ENCODE measurements at regions not wholly inside any gene's neighbourhood (a gene's known extent, or its start where the extent isn't known, plus 50 kb on each side); places are given as distances from the start of the nearest gene placed in this dataset.
"Not testable (repeated sequence)": the region's sequence is repeated elsewhere in the genome, so short reads cannot be mapped to it uniquely, and the experiment has no call there.

GRCh38 chr11:134955281-134955680 is 543.2 kb upstream of the B3GAT1 start:
- no peak overlapping the region for H3K4me3 ChIP-seq
- no peaks in the 10 kb centered on the region for H3K36me3 ChIP-seq
- TF ChIP-seq, protein P1, sequence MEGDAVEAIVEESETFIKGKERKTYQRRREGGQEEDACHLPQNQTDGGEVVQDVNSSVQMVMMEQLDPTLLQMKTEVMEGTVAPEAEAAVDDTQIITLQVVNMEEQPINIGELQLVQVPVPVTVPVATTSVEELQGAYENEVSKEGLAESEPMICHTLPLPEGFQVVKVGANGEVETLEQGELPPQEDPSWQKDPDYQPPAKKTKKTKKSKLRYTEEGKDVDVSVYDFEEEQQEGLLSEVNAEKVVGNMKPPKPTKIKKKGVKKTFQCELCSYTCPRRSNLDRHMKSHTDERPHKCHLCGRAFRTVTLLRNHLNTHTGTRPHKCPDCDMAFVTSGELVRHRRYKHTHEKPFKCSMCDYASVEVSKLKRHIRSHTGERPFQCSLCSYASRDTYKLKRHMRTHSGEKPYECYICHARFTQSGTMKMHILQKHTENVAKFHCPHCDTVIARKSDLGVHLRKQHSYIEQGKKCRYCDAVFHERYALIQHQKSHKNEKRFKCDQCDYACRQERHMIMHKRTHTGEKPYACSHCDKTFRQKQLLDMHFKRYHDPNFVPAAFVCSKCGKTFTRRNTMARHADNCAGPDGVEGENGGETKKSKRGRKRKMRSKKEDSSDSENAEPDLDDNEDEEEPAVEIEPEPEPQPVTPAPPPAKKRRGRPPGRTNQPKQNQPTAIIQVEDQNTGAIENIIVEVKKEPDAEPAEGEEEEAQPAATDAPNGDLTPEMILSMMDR (IDR thresholded peaks at IDR 0.05): no peak
- no peak for TF ChIP-seq POLR2A (IDR thresholded peaks at IDR 0.05)
- no peak overlapping the region for H3K27ac ChIP-seq
- intact Hi-C loops (cut with DNase I; ENCODE audit: low total_unique reads): no loop called here
- no peaks in the 10 kb centered on the region for H3K27me3 ChIP-seq
- no peaks in the 10 kb centered on the region for H3K4me1 ChIP-seq
- DNase-seq: no peak
- H3K9me3 ChIP-seq: no peaks in the 10 kb centered on the region

GRCh38 chr11:134954456-134954855 is 542.4 kb upstream of the B3GAT1 start:
- H3K4me3 ChIP-seq; H3K4me1 ChIP-seq; DNase-seq; H3K36me3 ChIP-seq; intact Hi-C loops (cut with DNase I; ENCODE audit: low total_unique reads); H3K9me3 ChIP-seq; H3K27ac ChIP-seq; H3K27me3 ChIP-seq: not testable (repeated sequence)

DNA sequence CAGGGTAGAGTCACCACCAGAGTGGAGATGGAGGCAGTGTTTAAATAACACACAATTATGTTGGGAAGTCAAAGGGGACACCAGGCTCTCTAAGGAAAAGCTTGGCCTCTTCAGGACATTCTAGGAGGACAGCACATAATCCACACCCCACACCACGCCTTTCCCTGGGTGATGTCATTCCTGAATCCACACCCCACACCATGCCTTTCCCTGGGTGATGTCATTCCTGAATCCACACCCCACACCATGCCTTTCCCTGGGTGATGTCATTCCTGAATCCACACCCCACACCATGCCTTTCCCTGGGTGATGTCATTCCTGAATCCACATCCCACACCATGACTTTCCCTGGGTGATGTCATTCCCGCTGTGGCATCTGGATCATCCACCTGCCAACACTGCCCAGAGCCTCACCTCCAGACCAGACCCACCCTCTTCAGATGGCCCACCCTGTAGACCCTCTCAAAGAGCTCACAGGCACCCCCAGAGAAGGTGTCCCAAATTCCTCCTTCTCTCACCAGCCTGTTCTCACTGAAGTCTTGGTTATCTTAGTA is 541.5 kb upstream of the B3GAT1 start:
- intact Hi-C loops (cut with DNase I; ENCODE audit: low total_unique reads); H3K9me3 ChIP-seq; H3K27me3 ChIP-seq; DNase-seq; H3K36me3 ChIP-seq; H3K4me1 ChIP-seq; H3K4me3 ChIP-seq; H3K27ac ChIP-seq: not testable (repeated sequence)

- Histone ChIP-seq H3K27ac (no peak overlapping the region), H3K36me3 (no peaks in the 10 kb centered on the region), H3K27me3 (no peaks in the 10 kb centered on the region), H3K9me3 (no peaks in the 10 kb centered on the region), H3K4me1 (no peaks in the 10 kb centered on the region), H3K4me3 (no peak overlapping the region)
- TF ChIP-seq POLR2A (IDR thresholded peaks at IDR 0.05): no peak
- TF ChIP-seq, protein P1 (IDR thresholded peaks at IDR 0.05): no peak
- intact Hi-C loops (cut with DNase I; ENCODE audit: low total_unique reads): no loop called here
- no peak for DNase-seq
These were observed 539.3 kb upstream of the B3GAT1 start for GRCh38 chr11:134951305-134951700.

- TF ChIP-seq POLR2A (IDR thresholded peaks at IDR 0.05): no peak
- TF ChIP-seq, protein P1 (IDR thresholded peaks at IDR 0.05): no peak
- intact Hi-C loops (cut with DNase I; ENCODE audit: low total_unique reads): no loop called here
- no peaks in the 10 kb centered on the region for H3K4me1 ChIP-seq
- no peaks in the 10 kb centered on the region for H3K9me3 ChIP-seq
- no peak for DNase-seq
- no peak overlapping the region for H3K27ac ChIP-seq
- no peaks in the 10 kb centered on the region for H3K27me3 ChIP-seq
- H3K4me3 ChIP-seq: no peak overlapping the region
- H3K36me3 ChIP-seq: no peaks in the 10 kb centered on the region
These were observed 538.8 kb upstream of the B3GAT1 start for GRCh38 chr11:134950692-134951304.

DNA sequence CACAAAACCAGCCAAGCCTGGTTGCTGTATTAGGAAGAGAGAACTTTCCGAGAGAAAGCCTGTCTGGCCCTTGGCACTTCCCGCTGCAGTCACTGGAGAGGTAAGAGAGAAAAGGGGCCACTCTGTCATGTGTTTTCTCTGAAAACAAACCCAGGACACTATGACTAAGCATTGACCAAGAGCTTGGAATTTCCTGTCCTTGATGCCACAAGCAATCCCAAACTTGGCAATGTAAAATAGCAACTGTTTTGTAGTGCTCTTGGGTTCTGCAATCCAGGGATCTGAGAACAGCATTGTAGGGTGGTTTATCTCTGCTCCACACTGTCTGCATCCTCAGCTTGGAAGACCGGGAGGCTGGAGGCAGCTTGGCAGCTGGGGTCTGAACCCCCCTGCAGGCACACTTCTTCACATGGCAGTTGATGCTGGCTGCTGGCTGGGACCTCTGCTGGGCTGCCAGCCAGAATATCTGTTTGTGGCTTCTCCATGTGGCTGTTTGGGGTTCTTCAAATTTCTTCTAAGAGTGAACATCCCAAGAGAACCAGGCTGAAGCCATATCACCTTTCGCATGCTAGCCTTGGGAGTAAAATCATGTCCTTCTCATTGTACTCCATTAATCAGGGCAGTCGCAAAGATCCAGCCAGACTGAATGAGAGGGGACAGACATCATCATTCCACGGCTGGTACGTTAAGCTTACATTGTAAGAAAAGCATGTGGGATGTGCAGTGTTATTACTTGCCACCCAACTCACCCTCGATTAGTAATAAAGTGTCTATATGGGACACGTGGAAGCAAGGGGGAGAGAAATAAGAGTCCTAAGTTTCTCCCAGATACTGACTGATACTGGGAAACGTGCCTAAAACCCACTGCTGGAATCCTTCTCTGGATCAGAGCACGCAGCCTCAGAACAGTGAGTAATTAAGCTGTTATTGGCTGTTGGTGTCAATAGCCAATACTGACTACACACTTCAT is 537.4 kb upstream of the B3GAT1 start:
- intact Hi-C loops (cut with DNase I; ENCODE audit: low total_unique reads): no loop called here
- no peak overlapping the region for H3K27ac ChIP-seq
- H3K27me3 ChIP-seq: no peaks in the 10 kb centered on the region
- H3K36me3 ChIP-seq: no peaks in the 10 kb centered on the region
- no peaks in the 10 kb centered on the region for H3K4me1 ChIP-seq
- no peak overlapping the region for H3K4me3 ChIP-seq
- TF ChIP-seq, protein P1 (IDR thresholded peaks at IDR 0.05): no peak
- TF ChIP-seq POLR2A (IDR thresholded peaks at IDR 0.05): no peak
- DNase-seq: no peak
- H3K9me3 ChIP-seq: no peaks in the 10 kb centered on the region

All from uterus (tissue), 3 donors.